ENCODE measurements at regions not wholly inside any gene's neighbourhood (a gene's known extent, or its start where the extent isn't known, plus 50 kb on each side); places are given as distances from the start of the nearest gene placed in this dataset.
A peak's percentile ranks its signal among the peaks of the same experiment; 100 is the strongest.

- Mint-ChIP-seq H3K27me3 (no peaks in the 10 kb centered on the region), H3K27ac (no peak overlapping the region), H3K4me3 (no peak overlapping the region), H3K36me3 (no peaks in the 10 kb centered on the region), H3K4me1 (no peaks in the 10 kb centered on the region), H3K9me3 (no peaks in the 10 kb centered on the region)
Measured at GRCh38 chr13:39200249-39200910, 162.1 kb downstream of the NHLRC3 start.

GRCh38 chr13:39201180-39201579 lies 162.9 kb downstream of the NHLRC3 start:
- Mint-ChIP-seq H3K9me3 (no peaks in the 10 kb centered on the region), H3K27me3 (no peaks in the 10 kb centered on the region), H3K36me3 (no peaks in the 10 kb centered on the region), H3K27ac (no peak overlapping the region), H3K4me3 (no peak overlapping the region), H3K4me1 (no peaks in the 10 kb centered on the region)

- Mint-ChIP-seq H3K36me3 (no peaks in the 10 kb centered on the region), H3K27ac (no peak overlapping the region), H3K4me1 (no peaks in the 10 kb centered on the region), H3K9me3 (peaks cover 0 to 2% (median 0%) of the 10 kb centered on the region in 3 donors), H3K27me3 (no peaks in the 10 kb centered on the region), H3K4me3 (no peak overlapping the region)
Measured at GRCh38 chr13:39202746-39203145, 164.5 kb downstream of the NHLRC3 start.

- peaks cover 3% of the 10 kb centered on the region for H3K27me3 Mint-ChIP-seq
- peaks cover 0 to 2% (median 0%) of the 10 kb centered on the region in 3 donors for H3K9me3 Mint-ChIP-seq
- peaks cover 0 to 1% (median 0%) of the 10 kb centered on the region in 3 donors for H3K4me1 Mint-ChIP-seq
- no peak overlapping the region for H3K27ac Mint-ChIP-seq
- no peak overlapping the region for H3K4me3 Mint-ChIP-seq
- no peaks in the 10 kb centered on the region for H3K36me3 Mint-ChIP-seq
Measured at GRCh38 chr13:39208636-39209035, 170.4 kb downstream of the NHLRC3 start.

- Mint-ChIP-seq H3K9me3 (peaks cover 0 to 2% (median 0%) of the 10 kb centered on the region in 3 donors), H3K27ac (no peak overlapping the region), H3K4me1 (peaks cover 0 to 1% (median 0%) of the 10 kb centered on the region in 3 donors), H3K4me3 (no peak overlapping the region), H3K27me3 (peaks cover 3% of the 10 kb centered on the region), H3K36me3 (no peaks in the 10 kb centered on the region)
Measured at GRCh38 chr13:39209731-39210531, 171.7 kb downstream of the NHLRC3 start.

- peaks cover 0 to 1% (median 0%) of the 10 kb centered on the region in 3 donors for H3K4me1 Mint-ChIP-seq
- no peak overlapping the region for H3K27ac Mint-ChIP-seq
- H3K4me3 Mint-ChIP-seq, result no peak overlapping the region
- H3K9me3 Mint-ChIP-seq, result peaks cover 0 to 2% (median 2%) of the 10 kb centered on the region in 3 donors
- H3K36me3 Mint-ChIP-seq, result no peaks in the 10 kb centered on the region
- H3K27me3 Mint-ChIP-seq, result peaks cover 3% of the 10 kb centered on the region
Measured at GRCh38 chr13:39210961-39211534, 172.8 kb downstream of the NHLRC3 start.

GRCh38 chr13:39215971-39216370 lies 177.7 kb downstream of the NHLRC3 start:
- H3K36me3 Mint-ChIP-seq, result no peaks in the 10 kb centered on the region
- H3K27ac Mint-ChIP-seq, result peak overlapping the region in 2 of 3 donors; percentile 25 to 60
- no peaks in the 10 kb centered on the region for H3K4me1 Mint-ChIP-seq
- peaks cover 3% of the 10 kb centered on the region for H3K27me3 Mint-ChIP-seq
- peaks cover 0 to 10% (median 4%) of the 10 kb centered on the region in 3 donors for H3K9me3 Mint-ChIP-seq
- H3K4me3 Mint-ChIP-seq, result no peak overlapping the region

GRCh38 chr13:39217471-39217870 lies 179.2 kb downstream of the NHLRC3 start:
- H3K9me3 Mint-ChIP-seq, result peaks cover 2 to 10% (median 4%) of the 10 kb centered on the region in 3 donors
- no peak overlapping the region for H3K27ac Mint-ChIP-seq
- no peaks in the 10 kb centered on the region for H3K4me1 Mint-ChIP-seq
- H3K27me3 Mint-ChIP-seq, result no peaks in the 10 kb centered on the region
- no peaks in the 10 kb centered on the region for H3K36me3 Mint-ChIP-seq
- H3K4me3 Mint-ChIP-seq, result no peak overlapping the region

- no peaks in the 10 kb centered on the region for H3K4me1 Mint-ChIP-seq
- H3K27me3 Mint-ChIP-seq, result peaks cover 4% of the 10 kb centered on the region
- H3K36me3 Mint-ChIP-seq, result no peaks in the 10 kb centered on the region
- no peak overlapping the region for H3K27ac Mint-ChIP-seq
- H3K9me3 Mint-ChIP-seq, result peaks cover 3 to 9% (median 4%) of the 10 kb centered on the region in 3 donors
- H3K4me3 Mint-ChIP-seq, result no peak overlapping the region
Measured at GRCh38 chr13:39224671-39225240, 186.5 kb downstream of the NHLRC3 start.

- Mint-ChIP-seq H3K4me1 (no peaks in the 10 kb centered on the region), H3K27me3 (peaks cover 4% of the 10 kb centered on the region), H3K4me3 (no peak overlapping the region), H3K9me3 (peaks cover 0 to 4% (median 3%) of the 10 kb centered on the region in 3 donors), H3K27ac (no peak overlapping the region), H3K36me3 (no peaks in the 10 kb centered on the region)
Measured at GRCh38 chr13:39225860-39226259, 187.6 kb downstream of the NHLRC3 start.

- Mint-ChIP-seq H3K27me3 (peaks cover 4% of the 10 kb centered on the region), H3K4me1 (no peaks in the 10 kb centered on the region), H3K4me3 (no peak overlapping the region), H3K36me3 (no peaks in the 10 kb centered on the region), H3K9me3 (peaks cover 0 to 4% (median 3%) of the 10 kb centered on the region in 3 donors), H3K27ac (no peak overlapping the region)
Measured at GRCh38 chr13:39226359-39226758, 188.1 kb downstream of the NHLRC3 start.

GRCh38 chr13:39232401-39232980 lies 194.2 kb downstream of the NHLRC3 start:
- peaks cover 9% of the 10 kb centered on the region for H3K27me3 Mint-ChIP-seq
- H3K4me1 Mint-ChIP-seq, result no peaks in the 10 kb centered on the region
- peaks cover 0 to 2% (median 0%) of the 10 kb centered on the region in 3 donors for H3K9me3 Mint-ChIP-seq
- no peak overlapping the region for H3K4me3 Mint-ChIP-seq
- H3K36me3 Mint-ChIP-seq, result no peaks in the 10 kb centered on the region
- H3K27ac Mint-ChIP-seq, result no peak overlapping the region

- Mint-ChIP-seq H3K4me3 (no peak overlapping the region), H3K36me3 (no peaks in the 10 kb centered on the region), H3K4me1 (no peaks in the 10 kb centered on the region), H3K9me3 (peaks cover 0 to 2% (median 0%) of the 10 kb centered on the region in 3 donors), H3K27me3 (peaks cover 9% of the 10 kb centered on the region), H3K27ac (no peak overlapping the region)
Measured at GRCh38 chr13:39232999-39233398, 194.7 kb downstream of the NHLRC3 start.

GRCh38 chr13:39233519-39233918 lies 195.3 kb downstream of the NHLRC3 start:
- peaks cover 9% of the 10 kb centered on the region for H3K27me3 Mint-ChIP-seq
- H3K4me3 Mint-ChIP-seq, result no peak overlapping the region
- no peaks in the 10 kb centered on the region for H3K4me1 Mint-ChIP-seq
- no peak overlapping the region for H3K27ac Mint-ChIP-seq
- no peaks in the 10 kb centered on the region for H3K36me3 Mint-ChIP-seq
- peaks cover 0 to 2% (median 0%) of the 10 kb centered on the region in 3 donors for H3K9me3 Mint-ChIP-seq
